NCI-H226 (cell line): ENCODE measurements at regions not wholly inside any gene's neighbourhood (a gene's known extent, or its start where the extent isn't known, plus 50 kb on each side); places are given as distances from the start of the nearest gene placed in this dataset.
"Not testable (repeated sequence)": the region's sequence is repeated elsewhere in the genome, so short reads cannot be mapped to it uniquely, and the experiment has no call there.

Experiments used
- DNase-seq: peaks from one replicate; pipeline ENCODE4 v3.0.0-alpha.2; 2015

- no peak for DNase-seq
Observed at GRCh38 chr3:27629366-27629765, 92.8 kb downstream of the EOMES start.

GRCh38 chr3:27628026-27628750 lies 93.9 kb downstream of the EOMES start:
- DNase-seq, result no peak

GRCh38 chr3:27626596-27627118 lies 95.5 kb downstream of the EOMES start:
- DNase-seq, result no peak

- DNase-seq, result no peak
Observed at GRCh38 chr3:27625864-27626263, 96.3 kb downstream of the EOMES start.

GRCh38 chr3:27623085-27623753 lies 98.9 kb downstream of the EOMES start:
- no peak for DNase-seq

- DNase-seq, result no peak
Observed at GRCh38 chr3:27617552-27617951, 104.6 kb downstream of the EOMES start.

GRCh38 chr3:27616031-27616430 lies 106.1 kb downstream of the EOMES start:
- no peak for DNase-seq

- no peak for DNase-seq
Observed at GRCh38 chr3:27615555-27615954, 106.6 kb downstream of the EOMES start.

- no peak for DNase-seq
Observed at GRCh38 chr3:27614592-27614991, 107.5 kb downstream of the EOMES start.

- peak; percentile 42 for DNase-seq
Observed at GRCh38 chr3:27613846-27614500, 108.2 kb downstream of the EOMES start.

GRCh38 chr3:27610800-27611525 lies 111.2 kb downstream of the EOMES start:
- no peak for DNase-seq

- DNase-seq, result no peak
Observed at GRCh38 chr3:27607370-27607769, 114.8 kb downstream of the EOMES start.

GRCh38 chr3:27606537-27606936 lies 115.6 kb downstream of the EOMES start:
- DNase-seq, result peak; percentile 26

- not testable (repeated sequence) for DNase-seq
Observed at GRCh38 chr3:27601311-27601710, 117.1 kb upstream of the SLC4A7 start.

GRCh38 chr3:27599741-27600140 lies 115.6 kb upstream of the SLC4A7 start:
- DNase-seq, result not testable (repeated sequence)

- no peak for DNase-seq
Observed at GRCh38 chr3:27596921-27597320, 112.7 kb upstream of the SLC4A7 start.

GRCh38 chr3:27596334-27596841 lies 112.2 kb upstream of the SLC4A7 start:
- DNase-seq, result no peak

- no peak for DNase-seq
Observed at GRCh38 chr3:27594096-27594690, 110.0 kb upstream of the SLC4A7 start.

- DNase-seq, result no peak
Observed at GRCh38 chr3:27593173-27593572, 109.0 kb upstream of the SLC4A7 start.

- no peak for DNase-seq
Observed at GRCh38 chr3:27591312-27592210, 107.4 kb upstream of the SLC4A7 start.
